ENCODE measurements at regions not wholly inside any gene's neighbourhood (a gene's known extent, or its start where the extent isn't known, plus 50 kb on each side); places are given as distances from the start of the nearest gene placed in this dataset.

GRCh38 chr6:105678516-105678915, 275.6 kb upstream of the PREP start:
- TF ChIP-seq EZH2 (IDR thresholded peaks at IDR 0.05; ENCODE audit: borderline replicate concordance, insufficient read depth, low read depth, low read length, poor library complexity, severe bottlenecking) (no peak), CTCF (IDR thresholded peaks at IDR 0.05) (no peak)
